D721Med (cell line): ENCODE measurements at regions not wholly inside any gene's neighbourhood (a gene's known extent, or its start where the extent isn't known, plus 50 kb on each side); places are given as distances from the start of the nearest gene placed in this dataset.
"Not testable (repeated sequence)": the region's sequence is repeated elsewhere in the genome, so short reads cannot be mapped to it uniquely, and the experiment has no call there.

Experiments used
- DNase-seq: peaks from one replicate; pipeline ENCODE4 v3.0.0; 2011; ENCODE audit warnings: low spot score; ENCODE audit not compliant: insufficient read length
- FAIRE-seq: peaks from 2 replicates; lab custom pipeline; 2011; peaks lifted over from hg19 to GRCh38; lab: Jason Lieb, UNC
- TF ChIP-seq, protein P1 (sequence below): IDR thresholded peaks from 2 replicates; pipeline ENCODE4 v1.5.1; 2012; ENCODE audit warnings: mild to moderate bottlenecking, control low read depth; ENCODE audit not compliant: insufficient read depth; ENCODE audit errors: missing control alignments

- no peak for DNase-seq
- TF ChIP-seq, protein P1, sequence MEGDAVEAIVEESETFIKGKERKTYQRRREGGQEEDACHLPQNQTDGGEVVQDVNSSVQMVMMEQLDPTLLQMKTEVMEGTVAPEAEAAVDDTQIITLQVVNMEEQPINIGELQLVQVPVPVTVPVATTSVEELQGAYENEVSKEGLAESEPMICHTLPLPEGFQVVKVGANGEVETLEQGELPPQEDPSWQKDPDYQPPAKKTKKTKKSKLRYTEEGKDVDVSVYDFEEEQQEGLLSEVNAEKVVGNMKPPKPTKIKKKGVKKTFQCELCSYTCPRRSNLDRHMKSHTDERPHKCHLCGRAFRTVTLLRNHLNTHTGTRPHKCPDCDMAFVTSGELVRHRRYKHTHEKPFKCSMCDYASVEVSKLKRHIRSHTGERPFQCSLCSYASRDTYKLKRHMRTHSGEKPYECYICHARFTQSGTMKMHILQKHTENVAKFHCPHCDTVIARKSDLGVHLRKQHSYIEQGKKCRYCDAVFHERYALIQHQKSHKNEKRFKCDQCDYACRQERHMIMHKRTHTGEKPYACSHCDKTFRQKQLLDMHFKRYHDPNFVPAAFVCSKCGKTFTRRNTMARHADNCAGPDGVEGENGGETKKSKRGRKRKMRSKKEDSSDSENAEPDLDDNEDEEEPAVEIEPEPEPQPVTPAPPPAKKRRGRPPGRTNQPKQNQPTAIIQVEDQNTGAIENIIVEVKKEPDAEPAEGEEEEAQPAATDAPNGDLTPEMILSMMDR: no peak
- FAIRE-seq: no peak
Measured at GRCh38 chr17:13104576-13104975, 86.7 kb upstream of the ELAC2 start.

GRCh38 chr17:13102477-13102876 is 84.7 kb upstream of the ELAC2 start:
- DNase-seq: no peak
- FAIRE-seq: no peak
- TF ChIP-seq, protein P1: no peak

DNA sequence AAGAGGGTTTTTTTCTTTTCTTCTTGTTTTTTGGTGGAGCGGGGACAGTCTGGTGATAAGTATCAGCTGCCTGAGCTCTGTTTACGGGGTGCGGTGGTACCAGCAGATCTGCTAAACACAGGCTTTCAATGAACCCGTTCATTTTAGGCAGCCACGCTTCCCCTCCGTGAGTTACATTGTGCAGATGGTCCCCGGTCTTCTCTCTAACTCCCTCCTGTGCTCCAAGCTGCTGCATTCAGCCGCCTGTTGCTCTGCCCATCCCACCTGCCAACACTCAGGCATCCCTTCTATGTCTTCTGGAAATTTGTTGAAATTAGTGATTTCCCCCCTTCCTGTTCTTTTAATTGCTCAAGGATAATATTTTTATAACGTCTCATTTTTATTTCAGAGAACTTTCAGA is 82.1 kb upstream of the ELAC2 start:
- DNase-seq (no peak), FAIRE-seq (no peak)
- TF ChIP-seq, protein P1: no peak

GRCh38 chr17:13099089-13099735 is 81.4 kb upstream of the ELAC2 start:
- no peak for DNase-seq
- no peak for FAIRE-seq
- TF ChIP-seq, protein P1: no peak

DNA sequence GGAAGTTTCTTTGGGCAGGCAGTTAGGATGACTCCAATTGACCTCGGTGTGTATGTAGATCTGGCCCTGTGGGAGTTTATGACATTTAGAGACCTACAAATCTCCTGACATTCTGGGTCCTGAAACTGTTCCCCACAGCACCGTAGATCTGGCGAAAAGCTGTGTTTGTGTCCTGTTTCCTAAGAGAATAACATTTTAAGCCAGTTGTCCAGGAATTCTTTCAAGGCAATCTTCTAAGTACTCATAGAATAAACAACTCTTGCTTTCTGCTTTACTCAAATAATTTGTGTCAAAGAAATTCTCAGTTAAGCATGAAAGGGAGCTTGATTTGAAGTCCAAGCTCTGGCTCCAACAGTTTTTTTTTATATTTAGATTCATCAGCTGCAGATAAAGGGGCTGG is 78.5 kb upstream of the ELAC2 start:
- no peak for FAIRE-seq
- DNase-seq: no peak

DNA sequence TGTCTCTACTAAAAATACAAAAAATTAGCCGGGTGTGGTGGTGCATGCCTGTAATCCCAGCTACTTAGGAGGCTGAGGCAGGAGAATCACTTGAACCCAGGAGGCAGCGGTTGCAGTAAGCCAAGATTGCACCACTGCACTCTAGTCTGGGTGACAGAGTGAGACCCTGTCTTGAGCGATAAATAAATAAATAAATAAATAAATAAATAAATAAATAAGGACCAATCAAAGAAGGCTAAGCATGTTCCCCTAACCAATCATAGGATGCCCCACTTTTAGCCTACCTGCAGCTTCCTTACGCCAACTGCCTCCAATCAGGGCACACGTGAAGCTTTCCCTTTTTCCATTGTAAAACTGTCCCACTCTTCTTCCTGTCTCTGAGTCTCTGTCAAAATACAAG is 74.2 kb upstream of the ELAC2 start:
- DNase-seq, FAIRE-seq: not testable (repeated sequence)

More for the DNA sequence above, 78.5 kb upstream of the ELAC2 start:
- TF ChIP-seq, protein P1: no peak

- TF ChIP-seq, protein P1: no peak
- DNase-seq (no peak), FAIRE-seq (no peak)
Measured at GRCh38 chr17:13088666-13089065, 70.8 kb upstream of the ELAC2 start.
